ENCODE measurements at regions not wholly inside any gene's neighbourhood (a gene's known extent, or its start where the extent isn't known, plus 50 kb on each side); places are given as distances from the start of the nearest gene placed in this dataset.

DNA sequence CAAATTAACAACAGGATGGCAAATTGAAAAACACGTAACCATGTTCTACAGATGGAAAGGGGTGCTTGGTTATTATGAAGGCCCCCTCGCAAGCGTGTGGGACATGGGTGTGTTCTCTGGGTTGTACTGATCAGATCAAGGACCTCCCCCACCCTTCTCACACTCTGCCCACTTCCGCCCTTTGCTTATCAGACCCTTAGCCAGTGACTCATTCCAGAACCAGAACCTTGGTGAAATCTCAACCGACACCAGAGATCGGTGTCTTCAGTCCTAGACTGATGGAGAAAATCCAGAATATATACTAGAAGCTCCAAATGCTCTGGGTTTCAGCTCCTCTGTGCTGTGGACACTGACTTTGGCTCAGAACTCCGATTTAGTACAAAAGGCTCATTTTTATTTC lies 64.9 kb downstream of the PTTG1 start:
- H3K4me1 ChIP-seq = no peaks in the 10 kb centered on the region
- TF ChIP-seq, protein P1, sequence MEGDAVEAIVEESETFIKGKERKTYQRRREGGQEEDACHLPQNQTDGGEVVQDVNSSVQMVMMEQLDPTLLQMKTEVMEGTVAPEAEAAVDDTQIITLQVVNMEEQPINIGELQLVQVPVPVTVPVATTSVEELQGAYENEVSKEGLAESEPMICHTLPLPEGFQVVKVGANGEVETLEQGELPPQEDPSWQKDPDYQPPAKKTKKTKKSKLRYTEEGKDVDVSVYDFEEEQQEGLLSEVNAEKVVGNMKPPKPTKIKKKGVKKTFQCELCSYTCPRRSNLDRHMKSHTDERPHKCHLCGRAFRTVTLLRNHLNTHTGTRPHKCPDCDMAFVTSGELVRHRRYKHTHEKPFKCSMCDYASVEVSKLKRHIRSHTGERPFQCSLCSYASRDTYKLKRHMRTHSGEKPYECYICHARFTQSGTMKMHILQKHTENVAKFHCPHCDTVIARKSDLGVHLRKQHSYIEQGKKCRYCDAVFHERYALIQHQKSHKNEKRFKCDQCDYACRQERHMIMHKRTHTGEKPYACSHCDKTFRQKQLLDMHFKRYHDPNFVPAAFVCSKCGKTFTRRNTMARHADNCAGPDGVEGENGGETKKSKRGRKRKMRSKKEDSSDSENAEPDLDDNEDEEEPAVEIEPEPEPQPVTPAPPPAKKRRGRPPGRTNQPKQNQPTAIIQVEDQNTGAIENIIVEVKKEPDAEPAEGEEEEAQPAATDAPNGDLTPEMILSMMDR (IDR thresholded peaks at IDR 0.05) = no peak
- intact Hi-C loops (cut with DNase I) = no loop called here
- ATAC-seq = no peak
- no peaks in the 10 kb centered on the region for H3K27me3 ChIP-seq
- no peak overlapping the region for H3K27ac ChIP-seq
- no peak for DNase-seq
- no peak overlapping the region for H3K4me3 ChIP-seq
- no peaks in the 10 kb centered on the region for H3K9me3 ChIP-seq
- no peaks in the 10 kb centered on the region for H3K36me3 ChIP-seq

DNA sequence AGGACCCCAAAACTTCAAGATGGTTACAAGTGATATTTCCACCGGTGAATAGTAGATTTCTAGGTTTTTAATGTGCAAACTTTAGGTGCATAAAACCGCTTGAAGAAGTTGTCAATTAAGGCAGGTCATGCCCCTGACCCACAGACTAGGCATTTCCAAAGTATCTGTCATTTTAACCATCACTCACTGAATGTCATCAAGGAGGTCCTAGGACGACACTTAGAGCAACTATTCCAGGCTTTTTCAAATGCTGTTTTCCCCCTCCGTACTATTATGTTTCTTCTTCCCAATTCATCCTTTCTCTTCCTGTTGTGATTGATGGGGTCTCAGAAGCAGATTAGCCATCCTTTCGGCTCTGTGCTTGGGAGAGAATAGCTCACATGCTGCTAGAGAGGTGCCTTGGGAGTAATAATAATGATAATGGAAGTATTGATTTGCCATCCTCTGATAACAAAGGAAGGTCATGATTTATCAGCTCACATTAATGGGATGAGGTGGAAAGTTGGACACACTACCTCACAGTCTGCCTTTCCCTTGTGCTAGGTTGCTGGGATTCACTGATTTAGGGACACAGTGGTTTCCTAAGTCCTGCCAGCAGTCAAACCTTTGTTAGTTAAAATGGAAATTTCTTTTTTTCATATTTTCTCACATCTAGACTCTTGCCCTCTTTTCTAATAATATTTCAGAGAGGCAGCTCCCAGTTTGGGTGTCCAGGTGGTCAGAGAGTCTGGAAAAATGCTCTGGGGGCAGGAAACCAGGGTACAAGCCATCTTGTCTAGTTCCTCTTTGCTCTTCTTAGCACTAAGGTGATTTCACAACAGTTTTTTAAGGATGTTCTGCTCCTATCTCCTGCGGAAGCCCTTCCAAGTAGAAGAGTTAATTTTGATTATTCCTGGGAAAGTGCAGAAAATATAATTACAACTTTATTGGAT lies 67.0 kb downstream of the PTTG1 start:
- Histone ChIP-seq H3K4me1 (no peaks in the 10 kb centered on the region), H3K9me3 (no peaks in the 10 kb centered on the region), H3K27me3 (no peaks in the 10 kb centered on the region), H3K27ac (no peak overlapping the region), H3K36me3 (no peaks in the 10 kb centered on the region), H3K4me3 (no peak overlapping the region)
- TF ChIP-seq, protein P1 (IDR thresholded peaks at IDR 0.05) = no peak
- no peak for ATAC-seq
- intact Hi-C loops (cut with DNase I) = no loop called here
- no peak for DNase-seq

DNA sequence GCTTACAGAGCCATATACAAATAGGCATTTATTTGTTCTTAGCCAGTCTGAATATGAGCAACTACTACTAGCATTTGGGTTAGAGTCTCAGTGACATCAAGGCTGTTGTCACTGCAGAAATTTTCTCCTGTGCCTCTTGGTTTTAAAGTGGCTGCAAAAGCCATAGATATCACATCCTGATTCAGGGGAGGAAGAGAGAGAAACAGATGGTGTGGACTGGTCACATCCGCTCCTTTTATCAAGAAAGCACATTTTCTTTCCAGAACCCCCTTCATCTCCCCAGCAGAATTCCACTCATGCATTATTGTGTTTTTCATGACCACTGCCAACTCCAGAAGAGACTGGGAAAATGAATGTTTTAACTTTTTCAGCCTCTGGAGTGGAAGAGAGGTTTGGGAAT lies 69.8 kb downstream of the PTTG1 start:
- TF ChIP-seq, protein P1 (IDR thresholded peaks at IDR 0.05) = no peak
- H3K27me3 ChIP-seq = no peaks in the 10 kb centered on the region
- no peaks in the 10 kb centered on the region for H3K9me3 ChIP-seq
- ATAC-seq (no peak), DNase-seq (no peak)
- H3K4me1 ChIP-seq = no peaks in the 10 kb centered on the region
- intact Hi-C loops (cut with DNase I) = no loop called here
- no peak overlapping the region for H3K27ac ChIP-seq
- H3K4me3 ChIP-seq = no peak overlapping the region
- no peaks in the 10 kb centered on the region for H3K36me3 ChIP-seq

DNA sequence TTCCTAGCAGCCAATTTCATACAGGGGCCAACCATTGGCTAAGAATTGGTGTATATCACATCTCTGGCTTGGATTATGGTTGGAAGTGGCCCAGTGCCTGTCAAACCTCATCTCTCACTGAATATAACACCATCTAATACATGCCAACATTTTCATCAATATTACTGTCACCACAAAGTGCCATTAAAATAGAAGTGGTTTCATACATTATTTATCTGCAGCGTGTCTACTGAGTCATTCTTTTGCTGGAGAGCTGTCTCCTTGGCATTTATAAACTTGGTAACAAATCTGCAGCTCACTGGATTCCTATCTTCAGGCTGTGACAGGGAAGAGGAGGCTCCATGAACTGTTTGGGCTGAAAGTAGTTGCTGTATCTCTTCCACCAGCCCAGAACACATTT lies 70.9 kb downstream of the PTTG1 start:
- no peaks in the 10 kb centered on the region for H3K27me3 ChIP-seq
- H3K27ac ChIP-seq = no peak overlapping the region
- no peak for DNase-seq
- H3K9me3 ChIP-seq = no peaks in the 10 kb centered on the region
- no peak for ATAC-seq
- TF ChIP-seq, protein P1 (IDR thresholded peaks at IDR 0.05) = no peak
- intact Hi-C loops (cut with DNase I) = no loop called here
- H3K4me3 ChIP-seq = no peak overlapping the region
- H3K4me1 ChIP-seq = no peaks in the 10 kb centered on the region
- no peaks in the 10 kb centered on the region for H3K36me3 ChIP-seq

DNA sequence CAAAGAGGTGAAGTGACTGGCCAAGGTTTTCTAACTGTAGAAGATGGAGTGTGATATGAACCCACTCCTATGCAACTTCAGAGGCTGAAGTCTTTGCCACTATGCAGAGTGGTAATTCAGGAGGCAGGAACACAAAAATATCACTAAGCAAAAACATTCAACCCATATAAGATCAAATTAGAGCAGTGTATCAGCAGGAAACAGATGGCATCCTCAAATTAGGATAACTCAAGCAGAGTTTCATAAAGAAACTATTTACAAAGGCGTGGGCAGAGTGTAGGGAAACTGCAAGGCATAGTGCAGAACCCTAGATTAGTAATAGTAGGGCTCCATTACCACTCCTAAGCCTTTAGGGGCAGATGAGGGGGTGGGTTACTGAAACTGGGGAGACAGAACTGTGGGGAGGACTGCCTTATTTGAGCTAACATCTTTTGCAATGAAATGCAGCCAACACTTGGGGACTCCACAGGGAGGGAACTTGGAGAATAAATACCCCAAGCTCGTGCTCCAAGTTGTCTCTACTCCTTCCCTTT lies 72.2 kb downstream of the PTTG1 start:
- no peaks in the 10 kb centered on the region for H3K36me3 ChIP-seq
- intact Hi-C loops (cut with DNase I) = no loop called here
- H3K27ac ChIP-seq = no peak overlapping the region
- no peaks in the 10 kb centered on the region for H3K4me1 ChIP-seq
- ATAC-seq = no peak
- no peak for DNase-seq
- TF ChIP-seq, protein P1 (IDR thresholded peaks at IDR 0.05) = no peak
- no peaks in the 10 kb centered on the region for H3K9me3 ChIP-seq
- no peaks in the 10 kb centered on the region for H3K27me3 ChIP-seq
- no peak overlapping the region for H3K4me3 ChIP-seq
